H1 (cell line): ENCODE measurements at regions not wholly inside any gene's neighbourhood (a gene's known extent, or its start where the extent isn't known, plus 50 kb on each side); places are given as distances from the start of the nearest gene placed in this dataset.

Experiments used
- ASH2L ChIP-seq: fragments of 200-600, 300-600 bp; sonication (generic); IDR thresholded peaks from one replicate; pipeline ENCODE4 v1.7.1; 2017; ENCODE audit warnings: low read length
- CBX8 ChIP-seq: fragments of 300-800, 300-1000 bp; sonication (generic); IDR thresholded peaks from 2 replicates; pipeline ENCODE4 v1.7.1; 2016; ENCODE audit warnings: low read depth, low read length, borderline replicate concordance
- CHD2 ChIP-seq: IDR thresholded peaks from 2 replicates; pipeline ENCODE4 v1.6.1; 2012; ENCODE audit warnings: low read length, improper control_type of control experiment
- MAX ChIP-seq: IDR thresholded peaks from 2 replicates; pipeline ENCODE4 v1.6.1; 2012; ENCODE audit warnings: inconsistent platforms
- SIRT6 ChIP-seq: IDR thresholded peaks from one replicate; pipeline ENCODE4 v1.7.1; 2012; ENCODE audit warnings: low read length, inconsistent platforms
- SIX5 ChIP-seq: IDR thresholded peaks from 2 replicates; pipeline ENCODE4 v1.6.1; 2011; ENCODE audit warnings: mild to moderate bottlenecking, low read depth, low read length

GRCh38 chr6:33872761-33873160, 69.0 kb upstream of the MLN start (continued):
- TF ChIP-seq SIRT6 (no peak), CHD2 (no peak), ASH2L (no peak), MAX (no peak), CBX8 (no peak), SIX5 (no peak)
- TF ChIP-seq, all 59 proteins: peak for 0
